Neural cell (in vitro differentiated cells): ENCODE measurements at regions not wholly inside any gene's neighbourhood (a gene's known extent, or its start where the extent isn't known, plus 50 kb on each side); places are given as distances from the start of the nearest gene placed in this dataset.

ENCODE experiments used
- H2AFZ ChIP-seq: fragments of 200-600, 300-800 bp; sonication (generic), shearing (Covaris generic); 2 replicates; pipeline ENCODE4 v1.6.0; 2014; ENCODE audit warnings: low read depth, mild to moderate bottlenecking, antibody characterized with exemption, low read length, moderate library complexity
- H3F3A ChIP-seq: fragments of 200-600 bp; shearing (Covaris generic); 2 replicates; pipeline ENCODE4 v1.6.1; 2016; ENCODE audit warnings: mild to moderate bottlenecking, moderate library complexity, mixed read lengths, antibody characterized with exemption, low read length; ENCODE audit not compliant: insufficient read depth, poor library complexity, severe bottlenecking
- H3K27ac ChIP-seq: fragments of 200-600, 300-800 bp; sonication (generic), shearing (Covaris generic); 2 replicates; pipeline ENCODE4 v1.5.1; 2014; ENCODE audit warnings: mild to moderate bottlenecking, low read length, moderate library complexity
- H3K27me3 ChIP-seq: fragments of 300-800, 200-600 bp; sonication (generic), shearing (Covaris generic); 2 replicates; pipeline ENCODE4 v1.6.0; 2014; ENCODE audit warnings: mild to moderate bottlenecking, low read depth, low read length, moderate library complexity; ENCODE audit not compliant: insufficient read depth
- H3K36me3 ChIP-seq: fragments of 300-800, 200-600 bp; sonication (generic), shearing (Covaris generic); 2 replicates; pipeline ENCODE4 v1.5.1; 2014; ENCODE audit warnings: mild to moderate bottlenecking, antibody characterized with exemption, low read length, moderate library complexity; ENCODE audit not compliant: insufficient read depth
- H3K4me2 ChIP-seq: fragments of 300-800, 200-600 bp; sonication (generic), shearing (Covaris generic); 2 replicates; pipeline ENCODE4 v1.6.0; 2014; ENCODE audit warnings: mild to moderate bottlenecking, low read length
- H3K4me3 ChIP-seq: fragments of 300-800, 200-600 bp; sonication (generic), shearing (Covaris generic); 2 replicates; pipeline ENCODE4 v1.5.1; 2014; ENCODE audit warnings: mild to moderate bottlenecking, low read length, moderate library complexity
- H3K79me2 ChIP-seq: fragments of 200-600 bp; shearing (Covaris generic); replicated peaks from 2 replicates; pipeline ENCODE4 v1.6.0; 2014; ENCODE audit warnings: mild to moderate bottlenecking, low read length, moderate library complexity; ENCODE audit not compliant: insufficient read depth
- H3K9ac ChIP-seq: fragments of 300-800, 200-600 bp; sonication (generic), shearing (Covaris generic); 2 replicates; pipeline ENCODE4 v1.6.1; 2016; ENCODE audit warnings: mild to moderate bottlenecking, low read length, mixed read lengths
- H3K9me2 ChIP-seq: fragments of 200-600 bp; shearing (Covaris generic); 2 replicates; pipeline ENCODE4 v1.6.1; 2016; ENCODE audit warnings: mild to moderate bottlenecking, low read length, mixed read lengths; ENCODE audit not compliant: insufficient read depth
- H3K9me3 ChIP-seq: fragments of 200-600, 300-800 bp; sonication (generic), shearing (Covaris generic); 2 replicates; pipeline ENCODE4 v1.6.1; 2016; ENCODE audit warnings: mild to moderate bottlenecking, mixed run types, low read length, moderate library complexity, mixed read lengths
- H4K20me1 ChIP-seq: fragments of 200-600 bp; shearing (Covaris generic); 2 replicates; pipeline ENCODE4 v1.6.1; 2016; ENCODE audit warnings: mild to moderate bottlenecking, mixed run types; ENCODE audit not compliant: insufficient read depth
- CTCF ChIP-seq: fragments of 450-650 bp; IDR thresholded peaks from 2 replicates; pipeline ENCODE4 v1.5.1; 2014; ENCODE audit warnings: antibody characterized with exemption, mild to moderate bottlenecking, moderate library complexity; ENCODE audit not compliant: poor library complexity, severe bottlenecking
- EP300 ChIP-seq: fragments of 450-650 bp; conservative IDR thresholded peaks from 2 replicates; pipeline ENCODE4 v1.6.1; 2014; ENCODE audit warnings: antibody characterized with exemption, mild to moderate bottlenecking, moderate library complexity; ENCODE audit not compliant: poor library complexity, severe bottlenecking
- EZH2 ChIP-seq: fragments of 200-600, 300-800 bp; shearing (Covaris generic), sonication (generic); IDR thresholded peaks from 2 replicates; pipeline ENCODE4 v1.6.1; 2014; ENCODE audit warnings: antibody characterized with exemption, low read length, borderline replicate concordance, mild to moderate bottlenecking; ENCODE audit not compliant: insufficient read depth, poor library complexity, severe bottlenecking
- MXI1 ChIP-seq: fragments of 450-650 bp; conservative IDR thresholded peaks from 2 replicates; pipeline ENCODE4 v1.6.1; 2014; ENCODE audit warnings: antibody characterized with exemption, mild to moderate bottlenecking; ENCODE audit not compliant: poor library complexity, severe bottlenecking
- POLR2AphosphoS5 ChIP-seq: IDR thresholded peaks from 2 replicates; pipeline ENCODE4 v1.6.1; 2012
- RAD21 ChIP-seq: fragments of 450-650 bp; conservative IDR thresholded peaks from 2 replicates; pipeline ENCODE4 v1.6.1; 2014; ENCODE audit warnings: antibody characterized with exemption, mild to moderate bottlenecking, moderate library complexity
- REST ChIP-seq: IDR thresholded peaks from 2 replicates; pipeline ENCODE4 v1.6.1; 2012; ENCODE audit warnings: borderline replicate concordance
- SMC3 ChIP-seq: fragments of 450-650 bp; conservative IDR thresholded peaks from 2 replicates; pipeline ENCODE4 v1.6.1; 2014; ENCODE audit warnings: antibody characterized with exemption, mild to moderate bottlenecking, moderate library complexity; ENCODE audit not compliant: poor library complexity
- TAF1 ChIP-seq: IDR thresholded peaks from 2 replicates; pipeline ENCODE4 v1.6.1; 2012; ENCODE audit warnings: low read depth

GRCh38 chr1:58209575-58209974 lies 337.0 kb downstream of the OMA1 start:
- Histone ChIP-seq H3K9me2 (no peaks in the 10 kb centered on the region), H3F3A (peaks cover 3% of the 10 kb centered on the region), H3K4me3 (no peak overlapping the region), H3K4me2 (no peak overlapping the region), H3K36me3 (no peaks in the 10 kb centered on the region), H3K9me3 (no peaks in the 10 kb centered on the region), H3K27ac (no peak overlapping the region), H4K20me1 (no peaks in the 10 kb centered on the region), H2AFZ (no peak overlapping the region), H3K9ac (no peak overlapping the region), H3K79me2 (no peaks in the 10 kb centered on the region), H3K27me3 (no peaks in the 10 kb centered on the region)
- no peak for TF ChIP-seq SMC3
- TF ChIP-seq TAF1 = no peak
- TF ChIP-seq POLR2AphosphoS5 = no peak
- TF ChIP-seq EP300 = no peak
- TF ChIP-seq EZH2 = no peak

- Histone ChIP-seq H3K9me2 (no peaks in the 10 kb centered on the region), H3K79me2 (no peaks in the 10 kb centered on the region), H3K4me3 (no peak overlapping the region), H3K27me3 (no peaks in the 10 kb centered on the region), H3K27ac (no peak overlapping the region), H3K9ac (no peak overlapping the region), H3F3A (peaks cover 3% of the 10 kb centered on the region), H2AFZ (no peak overlapping the region), H4K20me1 (no peaks in the 10 kb centered on the region), H3K9me3 (no peaks in the 10 kb centered on the region), H3K4me2 (no peak overlapping the region), H3K36me3 (no peaks in the 10 kb centered on the region)
- TF ChIP-seq POLR2AphosphoS5 (no peak), CTCF (no peak), EP300 (no peak), TAF1 (no peak), SMC3 (no peak), REST (no peak), EZH2 (no peak), RAD21 (no peak), MXI1 (no peak)
Measured at GRCh38 chr1:58206749-58207148, 339.8 kb downstream of the OMA1 start.

- no peak overlapping the region for H3K9ac ChIP-seq
- peaks cover 3% of the 10 kb centered on the region for H3F3A ChIP-seq
- H3K9me3 ChIP-seq = no peaks in the 10 kb centered on the region
- H3K36me3 ChIP-seq = no peaks in the 10 kb centered on the region
- no peak overlapping the region for H3K4me2 ChIP-seq
- H4K20me1 ChIP-seq = no peaks in the 10 kb centered on the region
- TF ChIP-seq EP300 = no peak
- TF ChIP-seq CTCF = no peak
- TF ChIP-seq REST = no peak
- TF ChIP-seq RAD21 = no peak
- no peak for TF ChIP-seq POLR2AphosphoS5
- no peak for TF ChIP-seq TAF1
- no peak for TF ChIP-seq MXI1
- TF ChIP-seq EZH2 = no peak
- no peak overlapping the region for H3K4me3 ChIP-seq
- H3K9me2 ChIP-seq = no peaks in the 10 kb centered on the region
- H2AFZ ChIP-seq = no peak overlapping the region
- no peak overlapping the region for H3K27ac ChIP-seq
- H3K79me2 ChIP-seq = no peaks in the 10 kb centered on the region
- no peaks in the 10 kb centered on the region for H3K27me3 ChIP-seq
Measured at GRCh38 chr1:58204284-58204683, 342.2 kb downstream of the OMA1 start.
